HG02970 (cell line): ENCODE measurements at regions not wholly inside any gene's neighbourhood (a gene's known extent, or its start where the extent isn't known, plus 50 kb on each side); places are given as distances from the start of the nearest gene placed in this dataset.

ENCODE experiments used
- ATAC-seq: cut with Tn5 transposase; IDR thresholded peaks from one replicate; pipeline ENCODE4 v1.9.1; 2021; ENCODE audit warnings: mild to moderate bottlenecking, moderate library complexity, moderate number of reproducible peaks; ENCODE audit not compliant: unreplicated experiment, low FRiP score

- ATAC-seq = no peak
Observed at GRCh38 chr10:4691776-4692175, 134.2 kb upstream of the AKR1E2 start.

GRCh38 chr10:4691301-4691700, 134.7 kb upstream of the AKR1E2 start:
- no peak for ATAC-seq

GRCh38 chr10:4688601-4689000, 137.4 kb upstream of the AKR1E2 start:
- no peak for ATAC-seq

GRCh38 chr10:4688168-4688567, 137.8 kb upstream of the AKR1E2 start:
- ATAC-seq = no peak

- no peak for ATAC-seq
Observed at GRCh38 chr10:4687397-4687796, 138.6 kb upstream of the AKR1E2 start.

GRCh38 chr10:4686644-4686996, 139.4 kb upstream of the AKR1E2 start:
- ATAC-seq = no peak

- ATAC-seq = no peak
Observed at GRCh38 chr10:4685904-4686643, 139.9 kb upstream of the AKR1E2 start.

GRCh38 chr10:4685491-4685890, 140.5 kb upstream of the AKR1E2 start:
- ATAC-seq = no peak

- no peak for ATAC-seq
Observed at GRCh38 chr10:4684434-4684833, 141.6 kb upstream of the AKR1E2 start.

- ATAC-seq = no peak
Observed at GRCh38 chr10:4683838-4684237, 142.2 kb upstream of the AKR1E2 start.

- no peak for ATAC-seq
Observed at GRCh38 chr10:4683137-4683536, 142.9 kb upstream of the AKR1E2 start.

GRCh38 chr10:4678951-4679671, 146.9 kb upstream of the AKR1E2 start:
- no peak for ATAC-seq

GRCh38 chr10:4678023-4678950, 147.7 kb upstream of the AKR1E2 start:
- ATAC-seq = no peak

GRCh38 chr10:4677296-4678021, 148.5 kb upstream of the AKR1E2 start:
- ATAC-seq = no peak

GRCh38 chr10:4676566-4676965, 149.4 kb upstream of the AKR1E2 start:
- ATAC-seq = no peak

GRCh38 chr10:4675808-4676207, 150.2 kb upstream of the AKR1E2 start:
- ATAC-seq = no peak

GRCh38 chr10:4673279-4674040, 152.5 kb upstream of the AKR1E2 start:
- no peak for ATAC-seq

GRCh38 chr10:4672201-4672600, 153.8 kb upstream of the AKR1E2 start:
- ATAC-seq = no peak

GRCh38 chr10:4671451-4672145, 154.4 kb upstream of the AKR1E2 start:
- no peak for ATAC-seq
